HEK293T (cell line): ENCODE measurements at regions not wholly inside any gene's neighbourhood (a gene's known extent, or its start where the extent isn't known, plus 50 kb on each side); places are given as distances from the start of the nearest gene placed in this dataset.

Experiments
- ARNT ChIP-seq: fragments of 450-650 bp; IDR thresholded peaks from 2 replicates; pipeline ENCODE4 v1.6.1; 2017; ENCODE audit warnings: mild to moderate bottlenecking
- BHLHE40 ChIP-seq: fragments of 450-650 bp; IDR thresholded peaks from 2 replicates; pipeline ENCODE4 v1.6.1; 2016; ENCODE audit warnings: mild to moderate bottlenecking, moderate library complexity, borderline replicate concordance
- CTBP1 ChIP-seq: fragments of 450-650 bp; IDR thresholded peaks from 2 replicates; pipeline ENCODE4 v1.6.1; 2016; ENCODE audit warnings: borderline replicate concordance
- ELF4 ChIP-seq: fragments of 450-650 bp; IDR thresholded peaks from 2 replicates; pipeline ENCODE4 v1.6.1; 2017; ENCODE audit warnings: antibody characterized with exemption
- FOXK2 ChIP-seq: fragments of 450-650 bp; IDR thresholded peaks from 2 replicates; pipeline ENCODE4 v1.6.1; 2016; ENCODE audit warnings: mild to moderate bottlenecking
- FOXM1 ChIP-seq: fragments of 450-650 bp; IDR thresholded peaks from 2 replicates; pipeline ENCODE4 v1.6.1; 2017; ENCODE audit warnings: mild to moderate bottlenecking, borderline replicate concordance
- HDGF ChIP-seq: fragments of 450-650 bp; IDR thresholded peaks from 2 replicates; pipeline ENCODE4 v1.6.1; 2017; ENCODE audit warnings: antibody characterized with exemption, borderline replicate concordance
- L3MBTL2 ChIP-seq: fragments of 450-650 bp; conservative IDR thresholded peaks from 2 replicates; pipeline ENCODE4 v1.6.1; 2016; ENCODE audit warnings: mild to moderate bottlenecking
- SP1 ChIP-seq: fragments of 450-650 bp; IDR thresholded peaks from 2 replicates; pipeline ENCODE4 v1.6.1; 2017
- SUZ12 ChIP-seq: fragments of 450-650 bp; IDR thresholded peaks from 2 replicates; pipeline ENCODE4 v1.6.1; 2016; ENCODE audit warnings: mild to moderate bottlenecking
- TARDBP ChIP-seq: fragments of 450-650 bp; IDR thresholded peaks from 2 replicates; pipeline ENCODE4 v1.6.1; 2016
- ZNF384 ChIP-seq: fragments of 450-650 bp; IDR thresholded peaks from 2 replicates; pipeline ENCODE4 v1.6.1; 2016
- TF ChIP-seq, protein P1 (sequence below): fragments of 450-650 bp; IDR thresholded peaks from 2 replicates; pipeline ENCODE4 v1.6.1; 2016

- TF ChIP-seq ELF4 = no peak
- TF ChIP-seq, protein P1, sequence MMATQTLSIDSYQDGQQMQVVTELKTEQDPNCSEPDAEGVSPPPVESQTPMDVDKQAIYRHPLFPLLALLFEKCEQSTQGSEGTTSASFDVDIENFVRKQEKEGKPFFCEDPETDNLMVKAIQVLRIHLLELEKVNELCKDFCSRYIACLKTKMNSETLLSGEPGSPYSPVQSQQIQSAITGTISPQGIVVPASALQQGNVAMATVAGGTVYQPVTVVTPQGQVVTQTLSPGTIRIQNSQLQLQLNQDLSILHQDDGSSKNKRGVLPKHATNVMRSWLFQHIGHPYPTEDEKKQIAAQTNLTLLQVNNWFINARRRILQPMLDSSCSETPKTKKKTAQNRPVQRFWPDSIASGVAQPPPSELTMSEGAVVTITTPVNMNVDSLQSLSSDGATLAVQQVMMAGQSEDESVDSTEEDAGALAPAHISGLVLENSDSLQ = no peak
- TF ChIP-seq L3MBTL2 = no peak
- no peak for TF ChIP-seq FOXM1
- TF ChIP-seq CTBP1 = no peak
- TF ChIP-seq TARDBP = no peak
- TF ChIP-seq ZNF384 = no peak
- TF ChIP-seq BHLHE40 = no peak
- no peak for TF ChIP-seq SP1
- no peak for TF ChIP-seq FOXK2
- TF ChIP-seq ARNT = no peak
- TF ChIP-seq SUZ12 = no peak
- TF ChIP-seq HDGF = no peak
These were observed 275.5 kb upstream of the PRMT6 start for GRCh38 chr1:106780806-106781569.
